ENCODE measurements at regions not wholly inside any gene's neighbourhood (a gene's known extent, or its start where the extent isn't known, plus 50 kb on each side); places are given as distances from the start of the nearest gene placed in this dataset.

GRCh38 chr3:64853456-64853855 is 165.7 kb upstream of the ADAMTS9 start:
- TF ChIP-seq, protein P1, sequence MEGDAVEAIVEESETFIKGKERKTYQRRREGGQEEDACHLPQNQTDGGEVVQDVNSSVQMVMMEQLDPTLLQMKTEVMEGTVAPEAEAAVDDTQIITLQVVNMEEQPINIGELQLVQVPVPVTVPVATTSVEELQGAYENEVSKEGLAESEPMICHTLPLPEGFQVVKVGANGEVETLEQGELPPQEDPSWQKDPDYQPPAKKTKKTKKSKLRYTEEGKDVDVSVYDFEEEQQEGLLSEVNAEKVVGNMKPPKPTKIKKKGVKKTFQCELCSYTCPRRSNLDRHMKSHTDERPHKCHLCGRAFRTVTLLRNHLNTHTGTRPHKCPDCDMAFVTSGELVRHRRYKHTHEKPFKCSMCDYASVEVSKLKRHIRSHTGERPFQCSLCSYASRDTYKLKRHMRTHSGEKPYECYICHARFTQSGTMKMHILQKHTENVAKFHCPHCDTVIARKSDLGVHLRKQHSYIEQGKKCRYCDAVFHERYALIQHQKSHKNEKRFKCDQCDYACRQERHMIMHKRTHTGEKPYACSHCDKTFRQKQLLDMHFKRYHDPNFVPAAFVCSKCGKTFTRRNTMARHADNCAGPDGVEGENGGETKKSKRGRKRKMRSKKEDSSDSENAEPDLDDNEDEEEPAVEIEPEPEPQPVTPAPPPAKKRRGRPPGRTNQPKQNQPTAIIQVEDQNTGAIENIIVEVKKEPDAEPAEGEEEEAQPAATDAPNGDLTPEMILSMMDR (IDR thresholded peaks at IDR 0.05), result no peak
- TF ChIP-seq ZFX (IDR thresholded peaks at IDR 0.05; ENCODE audit: borderline replicate concordance), result no peak
